Left lung (tissue), 4 donors: ENCODE measurements at regions not wholly inside any gene's neighbourhood (a gene's known extent, or its start where the extent isn't known, plus 50 kb on each side); places are given as distances from the start of the nearest gene placed in this dataset.

Source experiments
- ATAC-seq: fragments of 200-7000 bp; cut with Tn5 transposase; one replicate; pipeline ENCODE4 v1.9.1; 2020; ENCODE audit warnings: moderate library complexity
- DNase-seq, 4 donors: peaks; one replicate each; pipeline ENCODE4 v3.0.0-alpha.2; 2013 to 2020
- H3K27ac ChIP-seq, 2 donors: fragments of 200-600 bp; sonication (generic) in 1 of 2; one replicate each; pipeline versions ENCODE4 v1.5.0 to v1.8.0; 2020 to 2021
- H3K27me3 ChIP-seq, 2 donors: fragments of 200-600 bp; sonication (generic) in 1 of 2; one replicate each; pipeline versions ENCODE4 v1.5.0 to v1.8.0; 2020 to 2021
- H3K36me3 ChIP-seq, 2 donors: fragments of 200-600 bp; sonication (generic) in 1 of 2; one replicate each; pipeline versions ENCODE4 v1.5.0 to v1.8.0; 2020 to 2021
- H3K4me1 ChIP-seq, 2 donors: fragments of 200-600 bp; one replicate each; pipeline ENCODE4 v1.8.0; 2021
- H3K4me3 ChIP-seq, 2 donors: fragments of 200-600 bp; sonication (generic) in 1 of 2; one replicate each; pipeline versions ENCODE4 v1.5.0 to v1.8.0; 2020 to 2021; ENCODE audit warnings: mild to moderate bottlenecking in 1 of 2
- H3K9me3 ChIP-seq, 2 donors: fragments of 200-600 bp; sonication (generic) in 1 of 2; one replicate each; pipeline versions ENCODE4 v1.5.0 to v1.8.0; 2020 to 2021
- intact Hi-C, 2 donors: fragments of 100-400 bp; cut with DNase I; formaldehyde crosslinking; loops; one replicate each; pipeline versions ENCODE4 v1.11.2 to v1.14.2; 2022
- TF ChIP-seq, protein P1 (sequence below), 2 donors: fragments of 200-600 bp; sonication (generic) in 1 of 2; IDR thresholded peaks; one replicate each; pipeline versions ENCODE4 v1.5.0 to v1.8.0; 2021; ENCODE audit warnings: antibody characterized with exemption in 2 of 2
- donor health status: DM: no; HTN: yes; CAD: no.
- donor health status: DM: no; HTN: no; CAD: no.

DNA sequence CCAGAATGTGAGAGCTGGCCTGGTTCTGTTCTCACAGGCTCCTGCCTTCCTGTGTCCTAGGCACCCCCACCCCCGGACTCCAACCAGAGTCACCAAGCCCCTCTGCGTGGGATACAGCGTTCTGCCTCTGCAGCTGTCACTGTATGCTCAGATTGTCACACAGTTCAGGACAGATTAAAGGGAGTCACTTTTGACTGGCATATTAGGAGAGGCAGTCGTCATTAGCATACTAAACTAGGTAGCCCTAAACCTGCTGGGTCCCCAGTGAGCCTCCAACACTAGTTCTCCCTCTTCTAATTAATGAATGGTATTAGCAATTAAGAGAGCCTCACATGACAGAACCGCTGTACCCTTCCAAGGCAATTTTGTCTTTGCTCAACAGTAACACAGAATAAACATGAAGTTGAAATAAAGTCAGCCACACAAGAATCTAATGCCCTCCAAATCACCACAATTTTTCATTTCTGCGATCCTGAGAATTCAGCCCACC, 340.2 kb downstream of the CMPK2 start:
- no peak for ATAC-seq
- no peak overlapping the region for H3K4me3 ChIP-seq
- intact Hi-C loops: no loop called here

GRCh38 chr2:6526093-6526824, 339.4 kb downstream of the CMPK2 start:
- ATAC-seq: peak; percentile 61
- no peak overlapping the region for H3K27ac ChIP-seq
- TF ChIP-seq, protein P1, sequence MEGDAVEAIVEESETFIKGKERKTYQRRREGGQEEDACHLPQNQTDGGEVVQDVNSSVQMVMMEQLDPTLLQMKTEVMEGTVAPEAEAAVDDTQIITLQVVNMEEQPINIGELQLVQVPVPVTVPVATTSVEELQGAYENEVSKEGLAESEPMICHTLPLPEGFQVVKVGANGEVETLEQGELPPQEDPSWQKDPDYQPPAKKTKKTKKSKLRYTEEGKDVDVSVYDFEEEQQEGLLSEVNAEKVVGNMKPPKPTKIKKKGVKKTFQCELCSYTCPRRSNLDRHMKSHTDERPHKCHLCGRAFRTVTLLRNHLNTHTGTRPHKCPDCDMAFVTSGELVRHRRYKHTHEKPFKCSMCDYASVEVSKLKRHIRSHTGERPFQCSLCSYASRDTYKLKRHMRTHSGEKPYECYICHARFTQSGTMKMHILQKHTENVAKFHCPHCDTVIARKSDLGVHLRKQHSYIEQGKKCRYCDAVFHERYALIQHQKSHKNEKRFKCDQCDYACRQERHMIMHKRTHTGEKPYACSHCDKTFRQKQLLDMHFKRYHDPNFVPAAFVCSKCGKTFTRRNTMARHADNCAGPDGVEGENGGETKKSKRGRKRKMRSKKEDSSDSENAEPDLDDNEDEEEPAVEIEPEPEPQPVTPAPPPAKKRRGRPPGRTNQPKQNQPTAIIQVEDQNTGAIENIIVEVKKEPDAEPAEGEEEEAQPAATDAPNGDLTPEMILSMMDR (IDR thresholded peaks at IDR 0.05): no peak
- intact Hi-C loops: no loop called here
- no peaks in the 10 kb centered on the region for H3K9me3 ChIP-seq
- DNase-seq: peak in 1 of 4 donors; percentile 30
- no peaks in the 10 kb centered on the region for H3K36me3 ChIP-seq
- H3K27me3 ChIP-seq: no peaks in the 10 kb centered on the region
- no peaks in the 10 kb centered on the region for H3K4me1 ChIP-seq
- H3K4me3 ChIP-seq: no peak overlapping the region

More for the DNA sequence above, 340.2 kb downstream of the CMPK2 start:
- TF ChIP-seq, protein P1 (IDR thresholded peaks at IDR 0.05): no peak
- Histone ChIP-seq H3K27me3 (no peaks in the 10 kb centered on the region), H3K36me3 (no peaks in the 10 kb centered on the region), H3K4me1 (no peaks in the 10 kb centered on the region), H3K27ac (no peak overlapping the region), H3K9me3 (no peaks in the 10 kb centered on the region)
- DNase-seq: no peak

DNA sequence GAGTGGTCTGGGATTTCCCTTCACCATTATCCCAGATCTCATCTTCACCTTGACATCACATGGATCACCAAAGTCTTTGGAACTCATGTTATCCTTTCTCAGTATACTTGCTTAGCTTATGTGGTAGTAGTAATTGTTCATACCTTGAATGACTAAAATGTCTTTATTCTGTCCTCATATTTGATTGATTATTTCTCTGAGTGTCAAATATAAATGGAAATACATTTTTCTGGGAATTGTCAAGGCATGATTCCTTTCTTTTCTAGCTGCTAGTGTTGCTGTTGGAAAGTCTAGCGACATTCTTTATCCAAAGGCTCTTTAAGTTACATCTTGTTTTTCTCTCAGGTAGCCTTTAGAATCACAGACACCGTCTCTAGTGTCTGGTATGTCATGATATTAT, 334.4 kb downstream of the CMPK2 start:
- H3K27me3 ChIP-seq: no peaks in the 10 kb centered on the region
- H3K4me1 ChIP-seq: no peaks in the 10 kb centered on the region
- TF ChIP-seq, protein P1 (IDR thresholded peaks at IDR 0.05): no peak
- DNase-seq (no peak), ATAC-seq (no peak)
- intact Hi-C loops: no loop called here
- H3K36me3 ChIP-seq: no peaks in the 10 kb centered on the region
- no peaks in the 10 kb centered on the region for H3K9me3 ChIP-seq
- no peak overlapping the region for H3K4me3 ChIP-seq
- H3K27ac ChIP-seq: no peak overlapping the region

- no peaks in the 10 kb centered on the region for H3K9me3 ChIP-seq
- no peaks in the 10 kb centered on the region for H3K27me3 ChIP-seq
- H3K4me3 ChIP-seq: no peak overlapping the region
- DNase-seq (no peak), ATAC-seq (no peak)
- TF ChIP-seq, protein P1 (IDR thresholded peaks at IDR 0.05): no peak
- H3K36me3 ChIP-seq: no peaks in the 10 kb centered on the region
- intact Hi-C loops: no loop called here
- H3K27ac ChIP-seq: no peak overlapping the region
- H3K4me1 ChIP-seq: no peaks in the 10 kb centered on the region
Observed at GRCh38 chr2:6535572-6535971, 330.1 kb downstream of the CMPK2 start.

GRCh38 chr2:6538607-6539006, 327.1 kb downstream of the CMPK2 start:
- ATAC-seq (no peak), DNase-seq (no peak)
- H3K4me1 ChIP-seq: no peaks in the 10 kb centered on the region
- intact Hi-C loops: no loop called here
- H3K9me3 ChIP-seq: no peaks in the 10 kb centered on the region
- H3K27me3 ChIP-seq: no peaks in the 10 kb centered on the region
- TF ChIP-seq, protein P1 (IDR thresholded peaks at IDR 0.05): no peak
- H3K36me3 ChIP-seq: no peaks in the 10 kb centered on the region
- H3K27ac ChIP-seq: no peak overlapping the region
- H3K4me3 ChIP-seq: no peak overlapping the region
